ENCODE measurements at regions not wholly inside any gene's neighbourhood (a gene's known extent, or its start where the extent isn't known, plus 50 kb on each side); places are given as distances from the start of the nearest gene placed in this dataset.
"Not testable (repeated sequence)": the region's sequence is repeated elsewhere in the genome, so short reads cannot be mapped to it uniquely, and the experiment has no call there.

DNA sequence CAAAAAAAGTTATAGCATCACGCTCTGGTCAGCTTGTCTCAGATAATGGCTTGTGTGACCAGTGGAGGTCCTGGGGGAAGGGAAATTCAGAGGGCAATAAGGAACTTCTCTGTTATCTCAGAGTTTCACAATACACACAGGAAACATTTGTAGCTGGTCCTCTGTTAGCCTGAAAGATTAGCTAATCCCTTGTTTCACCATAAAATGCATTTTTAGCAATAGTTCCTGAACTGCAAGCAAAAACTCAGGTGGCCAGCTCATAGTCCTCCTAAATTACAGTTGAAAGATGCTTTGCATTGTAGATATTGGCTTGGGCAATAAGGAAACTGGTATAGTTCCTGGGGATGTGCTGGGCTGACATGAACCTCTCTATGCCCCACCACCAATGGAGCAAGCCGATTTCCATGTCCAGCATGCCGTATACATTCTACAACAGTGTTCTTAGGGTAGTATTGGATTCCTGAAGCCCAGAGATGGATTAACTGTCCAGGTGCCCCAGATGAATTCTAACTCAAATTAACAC is 141.5 kb upstream of the TBL1XR1 start:
- DNase-seq (ENCODE audit: low spot score) = no peak

DNA sequence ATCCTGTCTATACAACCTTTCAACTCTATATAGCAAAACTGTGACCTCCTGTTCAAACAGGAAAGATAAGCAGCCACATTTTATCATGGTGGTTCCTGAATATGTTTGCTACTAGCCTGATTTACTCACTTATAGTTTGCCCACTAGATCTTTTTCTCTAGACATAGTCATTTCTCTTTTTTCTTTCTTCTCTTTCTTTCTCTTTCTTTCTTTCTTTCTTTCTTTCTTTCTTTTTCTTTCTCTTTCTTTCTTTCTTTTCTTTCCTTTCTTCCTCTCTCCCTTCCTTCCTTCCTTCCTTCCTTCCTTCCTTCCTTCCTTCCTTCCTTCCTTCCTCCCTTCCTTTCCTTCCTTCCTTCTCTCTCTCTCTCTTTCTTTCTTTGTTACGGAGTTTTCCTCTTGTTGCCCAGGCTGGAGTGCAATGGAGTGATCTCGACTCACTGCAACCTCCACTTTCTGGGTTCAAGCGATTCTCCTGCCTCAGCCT is 142.0 kb upstream of the TBL1XR1 start:
- not testable (repeated sequence) for DNase-seq (ENCODE audit: low spot score)

DNA sequence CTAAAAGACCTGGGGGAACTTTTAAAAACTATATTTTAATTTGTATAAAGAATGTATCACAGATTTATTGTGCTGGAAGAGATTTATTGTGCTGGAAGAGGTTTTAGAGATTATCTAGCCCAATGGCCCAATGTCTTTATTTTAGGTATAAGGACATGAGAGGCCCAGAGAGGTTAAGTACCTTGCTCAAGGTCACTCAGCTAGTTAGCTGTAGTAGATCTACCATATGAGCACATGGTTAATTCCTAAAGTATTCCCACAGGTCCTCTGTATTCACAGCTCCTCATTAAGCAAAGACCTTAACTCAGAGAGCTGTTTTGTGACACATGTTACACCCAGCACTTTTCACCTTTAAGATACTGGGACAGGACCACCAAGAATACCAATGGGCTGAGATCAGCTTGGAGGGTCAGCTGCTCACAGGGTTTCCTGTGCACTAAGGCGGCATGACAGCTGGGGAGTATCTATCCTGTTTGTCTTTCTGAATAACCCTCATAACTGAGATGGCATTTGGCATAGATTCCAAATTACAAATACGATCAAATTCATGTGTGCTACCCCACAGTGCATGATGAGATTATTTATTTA is 143.1 kb upstream of the TBL1XR1 start:
- no peak for DNase-seq (ENCODE audit: low spot score)

DNA sequence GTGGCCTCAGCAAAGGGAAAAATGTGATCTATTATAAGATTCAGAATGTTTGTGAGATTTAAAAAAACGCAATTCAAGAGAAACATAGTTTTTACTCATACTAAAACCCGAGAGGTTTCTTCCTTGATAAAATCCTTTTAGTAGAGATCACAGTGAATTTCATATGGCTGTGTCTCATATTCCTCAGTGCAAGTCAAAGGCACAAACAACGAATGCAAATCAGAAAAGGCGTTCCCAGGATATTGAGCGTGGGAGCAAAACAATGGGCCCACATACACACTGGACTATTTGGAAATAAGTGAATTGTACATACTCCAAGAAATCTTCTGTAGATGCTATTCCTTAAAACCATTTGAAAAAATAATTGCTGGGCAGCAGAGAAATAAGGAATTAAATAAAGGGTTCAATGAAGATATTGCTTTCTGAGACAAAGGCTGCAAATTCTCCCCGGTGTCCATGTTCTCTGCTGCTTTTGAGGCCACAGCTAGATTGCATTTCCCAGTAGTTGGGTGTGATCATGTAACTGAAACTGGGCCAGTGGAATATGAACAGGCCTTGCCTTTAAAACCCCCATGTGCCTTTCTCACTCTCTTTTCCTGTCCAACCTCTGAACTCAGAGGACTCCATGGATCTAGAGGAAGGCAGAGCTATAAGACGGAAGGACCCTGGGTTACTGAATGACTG is 144.6 kb upstream of the TBL1XR1 start:
- no peak for DNase-seq (ENCODE audit: low spot score)

DNA sequence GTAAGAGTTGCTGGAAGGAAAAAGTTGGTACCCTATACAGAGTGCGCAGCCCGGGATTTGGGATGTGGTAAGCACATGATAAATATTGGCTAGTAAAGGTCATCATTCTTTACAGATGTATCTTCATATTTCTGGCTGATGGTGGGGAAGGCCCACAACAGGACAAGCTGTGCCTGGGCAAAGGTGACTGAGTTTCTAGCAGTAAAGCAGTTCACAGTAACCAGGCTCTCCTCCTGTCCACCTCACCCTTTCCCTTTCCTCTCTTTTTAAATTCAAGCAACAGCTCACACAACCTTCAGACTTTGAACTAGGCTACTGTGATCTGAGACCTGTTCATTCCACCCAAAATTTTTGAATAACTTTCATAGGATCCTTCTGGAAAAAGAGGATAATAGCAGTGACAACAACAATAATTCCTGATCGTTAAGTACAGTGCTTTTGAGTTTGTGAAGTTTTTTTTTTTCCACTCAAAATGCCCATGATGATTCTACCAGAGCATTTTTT is 145.9 kb upstream of the TBL1XR1 start:
- no peak for DNase-seq (ENCODE audit: low spot score)

DNA sequence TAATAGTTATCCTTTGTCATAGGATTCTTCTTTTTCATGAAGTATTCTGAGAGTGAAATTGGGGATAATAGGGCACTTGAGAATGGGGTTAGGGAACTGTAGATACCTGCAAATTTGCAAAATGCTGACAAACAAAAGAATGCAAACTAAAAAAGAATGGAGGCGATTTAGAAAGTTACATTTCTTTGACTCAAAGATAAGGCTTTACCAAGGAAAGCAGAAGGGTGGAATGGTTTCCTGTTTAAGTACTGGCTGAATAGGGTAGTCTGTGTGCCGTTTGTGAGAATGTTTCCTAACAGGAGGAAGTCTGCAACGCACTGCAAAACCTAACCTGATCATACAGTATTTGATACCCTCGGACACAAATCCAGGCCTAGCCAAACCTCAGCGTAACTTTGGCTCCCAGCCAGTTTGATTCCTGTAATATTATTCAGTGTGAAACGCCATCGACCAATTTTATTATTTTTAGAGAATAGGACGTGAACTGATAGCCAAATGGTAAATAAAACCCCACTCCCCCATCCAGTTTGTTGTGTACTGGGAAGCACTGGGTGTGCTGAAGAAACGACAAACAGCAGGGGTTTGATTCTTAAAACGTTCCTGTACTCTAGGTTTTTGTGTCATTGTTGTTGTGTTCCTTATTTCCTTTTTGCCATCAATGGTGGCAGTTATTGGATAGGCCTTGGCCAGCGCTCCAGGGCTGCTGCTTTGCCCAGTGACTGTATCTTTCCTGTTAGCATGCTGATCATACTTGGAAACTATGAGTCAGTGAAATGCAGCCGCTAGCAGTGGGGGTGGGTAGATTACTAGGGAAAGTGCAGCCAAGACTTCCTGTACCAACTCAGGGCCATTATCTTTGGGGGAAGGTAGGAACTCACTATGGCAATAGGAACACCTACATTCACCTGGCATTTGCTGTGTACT is 148.0 kb upstream of the TBL1XR1 start:
- DNase-seq (ENCODE audit: low spot score) = peak; percentile 76

DNA sequence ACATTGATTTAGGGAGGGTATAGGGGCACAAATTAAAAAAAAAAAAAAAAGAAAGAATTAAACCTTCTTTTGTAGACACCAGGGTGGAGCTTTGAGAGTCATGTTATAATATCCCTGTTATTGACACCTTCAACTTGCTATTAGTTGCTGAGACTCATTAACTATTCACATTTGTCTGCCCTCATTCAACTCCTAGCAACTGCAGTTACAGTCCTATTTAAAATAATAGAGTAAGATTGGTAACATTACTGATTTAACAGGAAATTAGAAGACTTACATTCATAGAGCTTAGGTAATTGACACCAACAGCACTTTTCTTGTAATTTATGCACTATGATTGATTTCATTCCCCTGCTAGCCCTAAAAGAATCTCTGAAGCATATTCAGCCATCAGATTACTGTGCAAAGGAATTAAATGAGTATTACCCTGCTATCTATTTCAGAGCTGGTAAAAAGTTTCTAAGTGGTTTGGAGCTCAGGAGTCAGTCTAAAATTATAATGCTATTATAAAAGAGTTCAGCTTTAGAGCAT is 148.8 kb upstream of the TBL1XR1 start:
- no peak for DNase-seq (ENCODE audit: low spot score)

DNA sequence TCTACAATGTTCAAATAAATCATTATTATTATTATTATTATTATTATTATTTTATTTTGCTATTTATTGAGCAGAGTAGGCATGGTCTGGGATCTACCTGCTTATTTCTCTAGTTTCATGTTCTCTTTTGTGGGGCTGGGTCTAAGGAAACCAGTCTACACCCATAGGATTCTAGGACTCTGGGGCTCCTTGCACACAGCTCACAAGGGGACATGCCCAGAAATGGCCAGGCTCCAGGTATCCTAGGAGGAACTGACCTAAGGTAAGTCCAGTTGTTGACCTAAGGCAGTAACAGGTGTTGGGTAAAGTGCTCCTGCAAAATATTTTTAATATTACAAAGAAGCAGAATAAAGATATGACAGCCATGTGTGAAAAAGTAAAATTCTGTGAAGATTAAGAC is 149.6 kb upstream of the TBL1XR1 start:
- DNase-seq (ENCODE audit: low spot score) = no peak

DNA sequence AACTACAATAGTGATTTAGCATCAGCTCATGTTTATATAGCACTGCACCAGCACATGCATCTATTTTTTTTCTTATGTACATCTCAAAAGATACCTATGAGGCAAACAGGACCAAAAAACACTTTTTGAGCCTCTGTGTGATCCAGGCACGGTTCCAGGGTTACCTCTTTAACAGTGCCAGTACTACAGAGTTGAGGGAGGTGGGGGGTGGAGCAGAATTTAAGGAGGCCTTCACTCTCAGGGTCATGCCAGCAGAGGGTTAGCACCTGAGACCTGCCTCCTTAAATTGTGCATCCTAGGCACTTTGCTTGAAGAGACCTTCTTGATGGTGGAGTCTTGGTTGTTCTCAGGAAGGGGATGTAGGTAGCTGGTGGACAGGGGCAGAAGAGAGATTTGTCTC is 150.3 kb upstream of the TBL1XR1 start:
- no peak for DNase-seq (ENCODE audit: low spot score)

DNA sequence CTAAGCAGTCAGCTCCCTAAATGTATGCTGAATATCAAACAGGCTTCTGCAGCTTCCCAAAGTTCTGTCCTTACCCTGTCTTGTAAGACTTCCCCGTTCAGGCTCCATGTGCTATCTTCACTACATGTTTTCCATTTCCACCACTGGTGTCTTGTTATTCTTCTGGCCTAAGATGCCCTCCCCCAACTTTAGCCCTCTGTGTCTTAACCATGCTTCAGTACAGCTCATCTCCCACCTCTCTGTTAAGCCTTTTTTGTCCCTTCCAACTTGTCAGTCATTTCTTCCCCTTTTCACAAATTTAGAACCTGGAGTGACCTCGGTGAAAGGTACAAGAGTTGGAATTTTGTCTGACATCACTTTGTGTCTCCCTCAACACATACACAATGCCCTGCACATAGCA is 151.7 kb upstream of the TBL1XR1 start:
- DNase-seq (ENCODE audit: low spot score) = no peak

DNA sequence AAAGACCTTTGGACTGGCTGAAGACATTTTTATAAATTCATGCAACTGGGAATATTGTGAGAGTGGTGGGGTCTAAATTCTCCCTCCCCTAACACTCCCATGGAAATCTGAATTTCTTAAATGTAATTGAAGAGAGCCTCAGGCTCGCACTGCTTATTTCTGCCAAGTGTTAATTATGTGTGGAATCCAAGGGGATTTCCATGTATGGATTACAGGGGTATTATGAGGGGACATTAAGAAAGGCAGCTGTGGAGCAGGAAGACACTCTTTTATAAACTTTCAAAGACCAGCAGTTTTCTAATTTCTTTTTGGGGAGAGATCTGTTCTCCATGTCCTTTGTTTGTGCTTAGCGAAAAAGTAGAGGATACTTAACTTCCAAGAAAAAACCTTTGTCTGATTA is 152.1 kb upstream of the TBL1XR1 start:
- DNase-seq (ENCODE audit: low spot score) = no peak

DNA sequence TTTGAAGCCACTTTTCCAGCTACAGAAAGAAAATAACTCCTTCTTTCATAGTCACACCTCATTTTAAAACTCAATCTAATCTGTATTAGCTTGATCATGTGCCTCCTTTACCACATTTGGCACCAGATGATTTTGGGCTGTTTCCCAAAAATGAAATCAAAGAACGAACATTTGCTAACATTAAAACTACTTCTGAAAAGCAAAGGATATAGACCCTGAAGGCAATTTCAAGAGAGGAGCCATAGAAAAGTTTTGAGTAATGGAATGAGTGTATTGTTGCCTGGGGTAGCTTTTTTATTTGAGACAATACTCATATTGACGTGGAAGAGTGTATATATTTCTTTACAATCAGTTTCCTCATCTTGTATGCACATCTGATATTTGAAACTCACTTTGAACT is 152.8 kb upstream of the TBL1XR1 start:
- DNase-seq (ENCODE audit: low spot score) = no peak

DNA sequence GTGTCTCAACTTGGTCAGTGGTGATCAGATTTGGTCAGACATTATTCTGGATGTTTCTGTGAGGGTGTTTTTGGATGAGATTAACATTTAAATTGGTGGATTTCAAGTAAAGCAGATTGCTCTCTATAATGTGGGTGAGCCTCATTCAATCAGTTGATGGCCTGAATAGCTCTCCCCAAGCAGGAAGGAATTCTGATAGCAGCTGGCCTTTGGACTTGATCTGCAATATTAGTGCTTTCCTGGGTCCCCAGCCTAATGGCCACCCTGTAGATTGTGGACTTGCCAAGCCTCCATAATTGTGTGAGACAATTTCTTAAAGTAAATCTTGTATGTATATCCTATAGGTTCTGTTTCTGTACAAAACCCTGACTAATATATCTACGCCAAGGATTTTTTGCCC is 153.9 kb upstream of the TBL1XR1 start:
- no peak for DNase-seq (ENCODE audit: low spot score)

DNA sequence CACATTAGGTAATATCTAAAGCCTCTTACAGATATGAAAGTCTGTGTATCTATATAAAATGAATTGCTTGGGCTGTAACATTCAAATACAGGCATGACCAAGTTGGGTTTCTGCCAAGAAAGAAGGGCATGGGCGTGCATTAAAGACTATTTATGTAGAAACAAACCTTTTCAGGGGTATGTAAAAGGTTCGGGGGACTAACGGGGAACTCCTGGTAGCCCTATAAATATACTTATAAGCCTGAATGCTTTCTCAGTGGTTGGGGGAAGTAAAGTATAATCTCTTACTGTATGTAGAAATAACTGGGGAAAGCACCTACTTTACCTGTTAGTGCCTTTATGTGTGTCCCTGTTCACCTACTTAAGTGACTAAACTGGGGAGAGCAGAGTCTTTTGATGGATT is 154.5 kb upstream of the TBL1XR1 start:
- no peak for DNase-seq (ENCODE audit: low spot score)

DNA sequence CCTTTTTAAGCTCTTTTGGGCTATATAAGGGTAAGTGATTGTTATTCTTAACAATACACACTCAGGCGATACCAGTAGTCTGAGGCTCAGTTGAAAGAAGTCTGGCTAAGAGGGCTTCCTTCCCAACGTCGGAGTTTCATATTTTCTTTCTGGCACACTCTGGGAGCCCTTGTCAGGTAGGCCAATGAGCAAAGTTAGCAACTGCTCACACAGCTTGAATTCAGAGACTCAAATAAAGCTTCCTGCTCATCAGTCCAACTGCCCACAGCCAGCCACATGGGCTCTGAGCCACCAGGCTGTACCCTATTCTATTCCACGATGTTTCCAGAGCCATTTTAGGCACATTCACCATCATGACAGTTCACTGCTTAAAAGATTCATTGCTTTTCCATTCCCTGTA is 155.1 kb upstream of the TBL1XR1 start:
- DNase-seq (ENCODE audit: low spot score) = no peak

DNA sequence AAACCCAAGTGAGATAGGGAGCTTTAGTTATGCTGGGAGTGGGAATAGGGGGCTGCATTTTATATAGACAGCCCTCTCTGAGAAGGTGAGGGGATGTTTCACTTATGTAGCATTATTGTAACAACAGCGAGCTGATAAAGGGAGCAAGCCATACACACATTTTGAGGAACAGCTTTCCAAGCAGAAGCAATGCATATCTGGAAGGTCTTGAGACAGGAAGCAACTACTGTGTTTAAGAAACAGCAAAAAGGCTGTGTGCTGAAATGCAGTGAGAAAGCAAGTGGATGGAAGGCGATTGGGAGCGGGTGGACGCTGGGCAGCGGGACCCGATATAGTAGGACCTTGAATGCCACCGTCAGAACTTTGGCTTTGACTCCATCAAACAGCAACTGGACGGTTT is 155.9 kb upstream of the TBL1XR1 start:
- DNase-seq (ENCODE audit: low spot score) = no peak

DNA sequence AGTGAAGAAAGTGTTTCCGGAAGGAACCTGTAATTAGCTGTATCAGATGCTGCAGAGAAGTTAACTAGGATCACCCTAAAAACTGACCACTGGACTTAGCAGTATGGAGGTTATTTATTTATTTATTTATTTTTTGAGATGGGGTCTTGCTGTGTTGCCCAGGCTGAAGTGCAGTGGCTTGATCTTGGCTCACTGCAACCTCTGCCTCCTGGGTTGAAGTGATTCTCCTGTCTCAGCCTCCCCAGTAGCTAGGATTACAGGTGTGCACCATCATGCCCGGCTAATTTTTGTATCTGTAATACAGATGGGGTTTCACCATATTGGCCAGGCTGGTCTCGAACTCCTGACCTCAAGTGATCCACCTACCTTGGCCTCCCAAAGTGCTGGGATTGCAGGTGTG is 156.6 kb upstream of the TBL1XR1 start:
- DNase-seq (ENCODE audit: low spot score) = not testable (repeated sequence)

DNA sequence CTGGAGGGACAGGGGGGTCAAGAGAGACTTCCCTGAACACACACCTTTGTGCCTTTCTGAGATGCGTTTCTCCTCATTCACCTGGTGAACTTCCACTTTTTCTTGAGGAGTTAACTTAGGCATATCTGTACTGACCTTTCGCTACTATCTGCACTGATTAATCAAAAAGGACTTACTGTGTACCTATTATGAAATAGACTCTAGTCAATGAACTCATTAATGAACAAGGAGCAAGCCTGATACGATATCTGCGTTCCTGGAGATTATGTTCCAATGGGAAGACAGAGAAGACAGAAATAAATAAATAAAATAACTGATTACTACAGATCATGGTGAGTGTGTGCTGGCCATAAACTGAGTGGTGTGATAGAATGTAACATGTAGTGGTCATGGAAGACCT is 157.2 kb upstream of the TBL1XR1 start:
- no peak for DNase-seq (ENCODE audit: low spot score)

DNA sequence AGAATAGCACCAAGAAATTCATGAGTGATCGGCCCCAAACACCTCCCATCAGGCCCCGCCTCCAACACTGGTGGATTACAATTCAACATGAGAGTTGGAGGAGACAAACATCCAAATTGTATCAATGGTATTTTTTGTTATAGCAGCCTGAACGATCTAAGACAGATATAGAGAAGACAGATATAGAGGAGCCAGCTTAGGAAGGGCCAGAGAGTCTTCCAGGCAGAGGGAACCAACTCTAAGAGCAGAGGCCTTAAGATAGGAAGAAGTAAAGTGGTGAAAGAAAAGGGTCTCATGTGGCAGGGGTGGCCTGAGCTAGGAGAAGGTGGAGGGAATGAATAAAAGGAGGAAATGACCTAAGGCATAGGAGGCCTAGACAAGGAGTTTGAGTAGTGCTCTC is 158.8 kb upstream of the TBL1XR1 start:
- no peak for DNase-seq (ENCODE audit: low spot score)

DNA sequence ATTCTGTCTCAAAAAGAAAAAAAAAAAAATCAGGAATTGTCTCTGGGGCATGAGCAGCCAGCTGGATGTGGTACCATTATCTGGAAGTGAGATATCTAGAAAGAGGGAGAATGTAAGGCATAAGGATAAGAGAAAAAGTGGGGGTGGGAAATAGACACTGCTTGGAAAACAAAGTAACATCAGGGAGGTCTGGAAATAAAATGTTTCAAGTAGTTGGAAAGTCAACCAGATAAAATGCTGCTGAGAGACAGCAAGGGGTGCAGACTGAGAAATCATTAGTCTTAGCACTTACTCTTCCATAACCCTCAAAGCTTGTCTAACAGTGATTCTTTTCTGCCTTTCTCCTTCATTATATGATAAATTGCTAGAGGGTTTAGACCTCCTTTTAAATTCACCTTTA is 159.7 kb upstream of the TBL1XR1 start:
- DNase-seq (ENCODE audit: low spot score) = no peak

DNA sequence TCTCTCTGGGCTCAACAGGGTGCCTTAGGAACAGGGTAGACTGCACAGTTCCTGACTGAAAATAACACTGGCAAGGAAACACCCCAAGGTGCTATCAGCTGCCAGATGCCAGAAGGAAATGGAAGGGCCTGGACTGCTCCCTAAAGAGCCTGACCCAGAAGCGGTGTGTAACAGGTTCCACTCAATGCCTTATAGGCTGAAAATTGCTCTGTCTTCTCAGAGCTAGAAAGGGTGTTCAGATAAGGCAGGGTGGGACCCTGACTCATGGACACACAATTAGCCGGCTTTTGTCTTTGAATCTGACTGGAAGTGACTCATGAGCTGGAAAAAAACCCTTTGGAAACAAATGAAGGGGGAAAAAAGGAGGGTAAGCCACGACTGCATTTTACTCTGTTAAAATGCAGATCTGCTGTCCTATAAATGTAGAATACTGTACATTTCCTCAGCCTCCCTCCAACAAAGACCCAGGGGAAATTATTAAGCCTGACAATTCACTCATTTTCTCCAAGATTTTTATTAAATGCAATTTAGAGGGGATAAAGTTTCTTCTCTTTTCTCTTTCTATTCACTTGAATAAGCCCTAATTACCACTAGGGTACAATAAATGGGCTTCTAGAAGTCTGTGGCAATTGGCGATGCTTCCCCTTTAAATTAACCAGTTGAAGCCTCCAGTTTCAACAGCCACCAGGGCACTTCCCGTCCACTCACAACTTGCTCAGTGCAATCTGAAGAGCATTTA is 160.2 kb upstream of the TBL1XR1 start:
- DNase-seq (ENCODE audit: low spot score) = no peak
